Breast epithelium (tissue), 3 donors: ENCODE measurements at regions not wholly inside any gene's neighbourhood (a gene's known extent, or its start where the extent isn't known, plus 50 kb on each side); places are given as distances from the start of the nearest gene placed in this dataset.

Experiments
- CTCF ChIP-seq, 3 donors: fragments of 450-650 bp; IDR thresholded peaks; one replicate each; pipeline ENCODE4 v1.5.1; 2016 to 2017; ENCODE audit warnings: antibody characterized with exemption in 3 of 3, mild to moderate bottlenecking in 3 of 3, moderate library complexity in 3 of 3
- POLR2A ChIP-seq: fragments of 450-650 bp; IDR thresholded peaks from one replicate; pipeline ENCODE4 v1.6.1; 2016; ENCODE audit warnings: antibody characterized with exemption, mild to moderate bottlenecking, moderate library complexity

DNA sequence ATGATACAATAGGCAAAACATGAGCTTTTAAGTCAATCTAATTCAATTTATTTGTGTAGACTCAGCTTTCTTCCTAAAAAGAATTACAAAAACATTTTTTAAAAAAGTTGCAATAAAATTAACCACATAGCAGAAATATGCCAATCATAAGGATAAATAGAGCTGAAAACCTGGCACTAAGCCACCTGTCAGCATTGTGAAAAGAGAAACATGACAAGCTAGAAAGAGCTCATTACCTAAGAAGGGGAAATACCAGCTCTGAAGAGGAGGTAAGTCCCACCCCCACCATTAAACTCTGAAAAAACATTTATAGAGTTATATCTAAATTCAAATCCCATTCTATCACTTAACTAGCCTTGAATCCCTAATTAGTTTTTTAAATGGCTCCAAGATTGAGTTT is 372.9 kb downstream of the OSTF1 start:
- TF ChIP-seq CTCF (IDR thresholded peaks at IDR 0.05) (no peak), POLR2A (no peak)
